Left ventricle myocardium inferior (tissue), 1 donor: ENCODE measurements at regions not wholly inside any gene's neighbourhood (a gene's known extent, or its start where the extent isn't known, plus 50 kb on each side); places are given as distances from the start of the nearest gene placed in this dataset.
"Not testable (repeated sequence)": the region's sequence is repeated elsewhere in the genome, so short reads cannot be mapped to it uniquely, and the experiment has no call there.

Source experiments
- DNase-seq: peaks from one replicate; pipeline ENCODE4 v3.0.0-alpha.2; 2020
- H3K27ac ChIP-seq: fragments of 200-600 bp; replicated peaks from 2 replicates; pipeline ENCODE4 v1.8.0; 2021
- H3K27me3 ChIP-seq: fragments of 200-600 bp; 2 replicates; pipeline ENCODE4 v1.8.0; 2021; ENCODE audit warnings: low read depth
- H3K36me3 ChIP-seq: fragments of 200-600 bp; 2 replicates; pipeline ENCODE4 v1.8.0; 2021
- H3K4me1 ChIP-seq: fragments of 200-600 bp; 2 replicates; pipeline ENCODE4 v1.8.0; 2021
- H3K4me3 ChIP-seq: fragments of 200-600 bp; 2 replicates; pipeline ENCODE4 v1.8.0; 2021; ENCODE audit warnings: mild to moderate bottlenecking, moderate library complexity
- H3K9me3 ChIP-seq: fragments of 200-600 bp; replicated peaks from 2 replicates; pipeline ENCODE4 v1.8.0; 2021
- CTCF ChIP-seq: fragments of 200-600 bp; IDR thresholded peaks from 2 replicates; pipeline ENCODE4 v1.8.0; 2021; ENCODE audit warnings: antibody characterized with exemption, mild to moderate bottlenecking, borderline replicate concordance
- intact Hi-C: fragments of 100-400 bp; cut with micrococcal nuclease; formaldehyde crosslinking; loops from one replicate; pipeline ENCODE4 v1.11.0; 2022
- donor health status: DM: no; HTN: yes; CAD: no; lungs with severe emphysema.

- Histone ChIP-seq H3K4me3 (no peak overlapping the region), H3K36me3 (no peaks in the 10 kb centered on the region), H3K27me3 (no peaks in the 10 kb centered on the region), H3K4me1 (no peaks in the 10 kb centered on the region), H3K9me3 (peaks cover 9% of the 10 kb centered on the region), H3K27ac (no peak overlapping the region)
- no peak for DNase-seq
- intact Hi-C loops: no loop called here
- TF ChIP-seq CTCF: no peak
Observed at GRCh38 chr7:136103545-136104268, 126.5 kb upstream of the MTPN start.

- Histone ChIP-seq H3K4me3 (no peak overlapping the region), H3K36me3 (no peaks in the 10 kb centered on the region), H3K27ac (no peak overlapping the region), H3K27me3 (no peaks in the 10 kb centered on the region), H3K9me3 (peaks cover 7% of the 10 kb centered on the region), H3K4me1 (no peaks in the 10 kb centered on the region)
- TF ChIP-seq CTCF: no peak
- DNase-seq: no peak
- intact Hi-C loops: no loop called here
Observed at GRCh38 chr7:136102881-136103280, 125.7 kb upstream of the MTPN start.

GRCh38 chr7:136092714-136093113, 115.6 kb upstream of the MTPN start:
- DNase-seq, H3K27me3 ChIP-seq, H3K36me3 ChIP-seq, intact Hi-C loops, H3K4me3 ChIP-seq, H3K27ac ChIP-seq, H3K4me1 ChIP-seq: not testable (repeated sequence)
- peaks cover 16% of the 10 kb centered on the region for H3K9me3 ChIP-seq

GRCh38 chr7:136087881-136088280, 110.7 kb upstream of the MTPN start:
- Histone ChIP-seq H3K9me3 (peaks cover 4% of the 10 kb centered on the region), H3K27ac (no peak overlapping the region), H3K36me3 (no peaks in the 10 kb centered on the region), H3K4me1 (peaks cover 12% of the 10 kb centered on the region), H3K4me3 (no peak overlapping the region), H3K27me3 (no peaks in the 10 kb centered on the region)
- intact Hi-C loops: no loop called here
- no peak for DNase-seq
- TF ChIP-seq CTCF: no peak

GRCh38 chr7:136086712-136087111, 109.6 kb upstream of the MTPN start:
- Histone ChIP-seq H3K27me3 (no peaks in the 10 kb centered on the region), H3K9me3 (no peaks in the 10 kb centered on the region), H3K36me3 (no peaks in the 10 kb centered on the region), H3K27ac (peak overlapping the region; percentile 59), H3K4me1 (peaks cover 12% of the 10 kb centered on the region), H3K4me3 (peak overlapping the region; percentile 66)
- DNase-seq: no peak
- no peak for TF ChIP-seq CTCF
- intact Hi-C loops: no loop called here

GRCh38 chr7:136079934-136080333, 102.8 kb upstream of the MTPN start:
- Histone ChIP-seq H3K4me1 (no peaks in the 10 kb centered on the region), H3K9me3 (no peaks in the 10 kb centered on the region), H3K4me3 (no peak overlapping the region), H3K27ac (no peak overlapping the region), H3K36me3 (no peaks in the 10 kb centered on the region), H3K27me3 (no peaks in the 10 kb centered on the region)
- intact Hi-C loops: no loop called here
- no peak for DNase-seq
- no peak for TF ChIP-seq CTCF
